ENCODE measurements at regions not wholly inside any gene's neighbourhood (a gene's known extent, or its start where the extent isn't known, plus 50 kb on each side); places are given as distances from the start of the nearest gene placed in this dataset.
A peak's percentile ranks its signal among the peaks of the same experiment; 100 is the strongest.

DNA sequence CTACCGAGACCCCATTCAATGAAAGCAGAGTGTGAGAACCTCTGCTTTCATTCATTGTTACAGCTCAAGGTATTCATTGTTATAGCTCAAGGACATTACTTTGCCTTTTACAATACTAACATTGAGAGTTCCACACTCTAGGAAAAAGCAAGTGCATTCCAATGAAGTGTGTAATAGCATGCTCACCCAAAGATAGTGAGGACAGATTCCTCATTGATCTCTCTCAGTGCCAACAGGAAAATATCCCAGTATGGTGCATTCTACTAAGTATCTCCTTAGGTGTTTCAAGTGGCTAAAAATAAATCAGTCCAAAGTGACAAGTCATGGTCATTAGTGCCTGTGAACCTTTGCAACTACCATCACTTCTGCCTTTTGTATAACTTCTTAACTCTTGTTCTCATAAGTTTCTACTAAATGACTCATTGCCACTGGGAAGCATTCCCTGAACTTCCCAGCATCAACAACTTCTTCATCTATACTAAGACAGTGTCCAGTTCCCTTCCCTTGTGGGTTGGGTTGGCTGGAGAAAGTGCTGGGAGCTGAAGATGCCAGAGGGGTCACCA lies 140.7 kb upstream of the STXBP5 start:
- H3K4me2 ChIP-seq: peak overlapping the region; percentile 32; the same call in 1 of the 2 replicates
- peaks cover 33% of the 10 kb centered on the region for H3K4me1 ChIP-seq (replicated peaks; ENCODE audit: insufficient read depth)
- TF ChIP-seq EZH2 (IDR thresholded peaks at IDR 0.05; ENCODE audit: low read depth): no peak
- TF ChIP-seq, protein P1, sequence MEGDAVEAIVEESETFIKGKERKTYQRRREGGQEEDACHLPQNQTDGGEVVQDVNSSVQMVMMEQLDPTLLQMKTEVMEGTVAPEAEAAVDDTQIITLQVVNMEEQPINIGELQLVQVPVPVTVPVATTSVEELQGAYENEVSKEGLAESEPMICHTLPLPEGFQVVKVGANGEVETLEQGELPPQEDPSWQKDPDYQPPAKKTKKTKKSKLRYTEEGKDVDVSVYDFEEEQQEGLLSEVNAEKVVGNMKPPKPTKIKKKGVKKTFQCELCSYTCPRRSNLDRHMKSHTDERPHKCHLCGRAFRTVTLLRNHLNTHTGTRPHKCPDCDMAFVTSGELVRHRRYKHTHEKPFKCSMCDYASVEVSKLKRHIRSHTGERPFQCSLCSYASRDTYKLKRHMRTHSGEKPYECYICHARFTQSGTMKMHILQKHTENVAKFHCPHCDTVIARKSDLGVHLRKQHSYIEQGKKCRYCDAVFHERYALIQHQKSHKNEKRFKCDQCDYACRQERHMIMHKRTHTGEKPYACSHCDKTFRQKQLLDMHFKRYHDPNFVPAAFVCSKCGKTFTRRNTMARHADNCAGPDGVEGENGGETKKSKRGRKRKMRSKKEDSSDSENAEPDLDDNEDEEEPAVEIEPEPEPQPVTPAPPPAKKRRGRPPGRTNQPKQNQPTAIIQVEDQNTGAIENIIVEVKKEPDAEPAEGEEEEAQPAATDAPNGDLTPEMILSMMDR (conservative IDR thresholded peaks at IDR 0.05): no peak
- H3K36me3 ChIP-seq (ENCODE audit: low read depth): no peaks in the 10 kb centered on the region
- H3K27me3 ChIP-seq (ENCODE audit: insufficient read depth, low read depth): no peaks in the 10 kb centered on the region
- ChIA-PET CTCF (no interaction called here), POLR2A (ENCODE audit: unreplicated experiment) (no interaction called here)
- intact Hi-C loops (cut with micrococcal nuclease; ENCODE audit: unreplicated experiment): loop anchor here (5.0 kb wide), 1 partner anchor 156 kb away; no protein-coding TSS in a partner anchor
- peaks cover 18% of the 10 kb centered on the region; the same call in 1 of the 2 replicates for H3F3A ChIP-seq (ENCODE audit: insufficient read depth, low read depth)
- H2AFZ ChIP-seq: no peak overlapping the region
- no TSS peak for BruUV-seq (replicated peaks)
- H3K9me3 ChIP-seq (ENCODE audit: insufficient read depth, low read depth): 0 out of 2 replicates have a peak, but pooled peaks cover 2% of the 10 kb centered on the region
- H3K9me2 ChIP-seq (ENCODE audit: insufficient read depth): no peaks in the 10 kb centered on the region
- H3K4me3 ChIP-seq: no peak overlapping the region
- peak in 1 of 2 experiments; percentile 82 for DNase-seq
- H3K79me2 ChIP-seq (ENCODE audit: low read depth): no peaks in the 10 kb centered on the region
- peak overlapping the region; percentile 58 for H3K27ac ChIP-seq
- no peaks in the 10 kb centered on the region for H4K20me1 ChIP-seq (ENCODE audit: insufficient read depth)

DNA sequence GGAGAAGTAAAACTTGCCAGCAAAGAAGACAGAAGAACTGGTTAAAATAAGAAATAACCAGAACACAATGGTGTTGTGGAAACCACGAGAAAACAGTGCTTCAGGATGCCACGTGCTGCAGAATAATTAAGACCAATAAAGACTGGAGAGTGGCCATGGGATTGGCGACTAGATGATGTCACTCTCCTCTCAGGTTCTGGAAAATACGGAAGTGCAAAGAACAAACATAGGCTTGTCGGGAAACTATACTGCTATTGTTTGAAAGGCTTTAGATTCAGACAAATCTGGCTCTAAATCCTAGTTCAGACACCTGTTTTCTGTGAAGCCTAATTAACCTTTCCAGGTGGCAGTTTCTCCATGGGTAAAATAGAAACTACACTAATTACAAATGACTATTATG lies 138.4 kb upstream of the STXBP5 start:
- intact Hi-C loops (cut with micrococcal nuclease; ENCODE audit: unreplicated experiment): no loop called here
- H3K27me3 ChIP-seq (ENCODE audit: insufficient read depth, low read depth): no peaks in the 10 kb centered on the region
- no peaks in the 10 kb centered on the region for H3K36me3 ChIP-seq (ENCODE audit: low read depth)
- H2AFZ ChIP-seq: no peak overlapping the region
- H3K27ac ChIP-seq: no peak overlapping the region
- H3K9me3 ChIP-seq (ENCODE audit: insufficient read depth, low read depth): 0 out of 2 replicates have a peak, but pooled peaks cover 2% of the 10 kb centered on the region
- peaks cover 23% of the 10 kb centered on the region for H3K4me1 ChIP-seq (replicated peaks; ENCODE audit: insufficient read depth)
- BruUV-seq (replicated peaks): no TSS peak
- no peaks in the 10 kb centered on the region for H4K20me1 ChIP-seq (ENCODE audit: insufficient read depth)
- no peak overlapping the region for H3K4me2 ChIP-seq
- POLR2A ChIA-PET (ENCODE audit: unreplicated experiment): no interaction called here
- H3F3A ChIP-seq (ENCODE audit: insufficient read depth, low read depth): peaks cover 13% of the 10 kb centered on the region; the same call in 1 of the 2 replicates
- H3K79me2 ChIP-seq (ENCODE audit: low read depth): no peaks in the 10 kb centered on the region
- no peak overlapping the region for H3K4me3 ChIP-seq
- DNase-seq: no peak
- CTCF ChIA-PET: no interaction called here
- TF ChIP-seq, protein P1 (conservative IDR thresholded peaks at IDR 0.05): no peak
- TF ChIP-seq EZH2 (IDR thresholded peaks at IDR 0.05; ENCODE audit: low read depth): no peak
- no peaks in the 10 kb centered on the region for H3K9me2 ChIP-seq (ENCODE audit: insufficient read depth)

DNA sequence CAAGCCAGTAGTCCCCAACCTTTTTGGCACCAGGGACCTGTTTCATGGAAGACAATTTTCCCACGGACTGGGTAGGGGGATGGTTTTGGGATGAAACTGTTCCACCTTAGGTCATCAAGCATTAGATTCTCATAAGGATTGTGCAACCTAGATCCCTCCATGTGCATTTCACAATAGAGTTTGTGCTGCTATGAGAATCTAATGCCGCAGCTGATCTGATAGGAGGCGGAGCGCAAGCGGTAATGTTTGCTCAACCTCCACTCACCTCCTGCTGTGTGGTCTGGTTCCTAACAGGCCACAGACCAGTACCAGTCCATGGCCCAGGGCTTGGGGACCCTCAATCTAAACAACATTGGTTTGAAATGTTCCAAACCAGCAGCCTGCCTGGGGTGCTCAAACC lies 137.0 kb upstream of the STXBP5 start:
- ChIA-PET CTCF (no interaction called here), POLR2A (ENCODE audit: unreplicated experiment) (no interaction called here)
- Histone ChIP-seq H2AFZ (no peak overlapping the region), H3K36me3 (ENCODE audit: low read depth) (no peaks in the 10 kb centered on the region), H3K79me2 (ENCODE audit: low read depth) (no peaks in the 10 kb centered on the region), H3K4me2 (no peak overlapping the region), H3K4me3 (no peak overlapping the region), H4K20me1 (ENCODE audit: insufficient read depth) (no peaks in the 10 kb centered on the region), H3K9me2 (ENCODE audit: insufficient read depth) (no peaks in the 10 kb centered on the region), H3K27ac (no peak overlapping the region), H3K4me1 (replicated peaks; ENCODE audit: insufficient read depth) (peaks cover 22% of the 10 kb centered on the region), H3F3A (ENCODE audit: insufficient read depth, low read depth) (peaks cover 13% of the 10 kb centered on the region; the same call in 1 of the 2 replicates), H3K9me3 (ENCODE audit: insufficient read depth, low read depth) (0 out of 2 replicates have a peak, but pooled peaks cover 2% of the 10 kb centered on the region), H3K27me3 (ENCODE audit: insufficient read depth, low read depth) (no peaks in the 10 kb centered on the region)
- no peak for DNase-seq
- no peak for TF ChIP-seq EZH2 (IDR thresholded peaks at IDR 0.05; ENCODE audit: low read depth)
- TF ChIP-seq, protein P1 (conservative IDR thresholded peaks at IDR 0.05): no peak
- intact Hi-C loops (cut with micrococcal nuclease; ENCODE audit: unreplicated experiment): no loop called here
- no TSS peak for BruUV-seq (replicated peaks)
